HG03460 (cell line): ENCODE measurements at regions not wholly inside any gene's neighbourhood (a gene's known extent, or its start where the extent isn't known, plus 50 kb on each side); places are given as distances from the start of the nearest gene placed in this dataset.
"Not testable (repeated sequence)": the region's sequence is repeated elsewhere in the genome, so short reads cannot be mapped to it uniquely, and the experiment has no call there.

ENCODE experiments used
- ATAC-seq: cut with Tn5 transposase; IDR thresholded peaks from one replicate; pipeline ENCODE4 v1.9.1; 2021; ENCODE audit not compliant: unreplicated experiment

GRCh38 chr21:35982717-35983116 is 77.6 kb downstream of the SETD4 start:
- ATAC-seq = no peak

- ATAC-seq = no peak
Observed at GRCh38 chr21:35981514-35982070, 78.7 kb downstream of the SETD4 start.

- ATAC-seq = no peak
Observed at GRCh38 chr21:35980821-35981220, 79.5 kb downstream of the SETD4 start.

DNA sequence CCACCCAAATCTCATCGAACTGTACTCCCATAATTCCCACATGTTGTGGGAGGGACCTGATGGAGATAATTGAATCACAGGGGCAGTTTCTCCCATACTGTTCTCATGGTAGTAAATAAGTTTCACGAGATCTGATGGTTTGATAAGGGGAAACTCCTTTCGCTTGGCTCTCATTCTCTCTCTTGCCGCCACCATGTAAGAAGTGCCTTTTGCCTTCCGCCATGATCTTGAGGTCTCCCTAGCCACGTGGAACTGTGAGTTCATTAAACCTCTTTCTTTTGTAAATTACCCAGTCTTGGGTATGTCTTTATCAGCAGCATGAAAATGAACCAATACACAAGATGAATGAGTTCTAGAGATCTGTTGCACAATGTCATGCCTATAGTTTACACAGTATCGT is 82.5 kb downstream of the SETD4 start:
- not testable (repeated sequence) for ATAC-seq

GRCh38 chr21:35976929-35977328 is 83.4 kb downstream of the SETD4 start:
- no peak for ATAC-seq

- ATAC-seq = no peak
Observed at GRCh38 chr21:35976481-35976880, 83.8 kb downstream of the SETD4 start.

DNA sequence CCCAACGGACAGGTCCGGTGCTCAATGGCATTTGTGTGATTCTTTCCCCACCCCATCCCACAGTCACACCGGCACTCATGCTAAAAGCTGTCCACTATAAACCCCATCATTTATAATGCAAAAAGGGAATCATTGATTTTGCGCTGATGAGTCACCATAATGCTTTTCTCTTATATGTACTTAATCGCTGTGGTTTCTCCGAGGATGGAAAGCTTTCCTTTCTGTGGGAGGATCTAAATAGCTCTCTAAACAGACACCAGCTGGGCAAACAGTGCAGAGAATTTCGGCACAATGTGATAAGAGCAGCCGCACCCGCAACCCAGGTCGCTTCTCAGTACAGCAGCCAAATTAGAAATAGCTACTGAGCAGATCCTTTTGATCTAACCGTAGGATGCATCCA is 85.6 kb downstream of the SETD4 start:
- ATAC-seq = no peak

DNA sequence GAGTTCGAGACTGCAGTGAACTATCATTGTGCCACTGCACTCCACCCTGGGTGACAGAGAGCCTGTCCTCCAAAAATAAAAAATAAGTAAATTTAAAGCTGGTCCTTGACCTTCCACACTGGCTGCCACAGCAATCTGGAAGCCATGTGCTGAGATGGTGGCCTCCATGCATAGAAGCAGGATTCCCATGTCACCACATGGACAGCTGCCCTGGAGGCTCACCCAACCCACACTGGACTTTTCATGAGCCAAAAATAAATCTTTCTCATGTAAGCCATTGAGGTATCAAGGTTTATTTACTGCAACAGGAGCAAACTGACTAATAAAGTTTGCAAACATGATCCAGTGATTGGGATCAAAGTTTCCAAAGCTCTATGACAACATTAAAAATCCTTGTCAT is 88.5 kb downstream of the SETD4 start:
- ATAC-seq = no peak

GRCh38 chr21:35969281-35969680 is 91.0 kb downstream of the SETD4 start:
- ATAC-seq = no peak

- ATAC-seq = no peak
Observed at GRCh38 chr21:35968564-35968963, 91.8 kb downstream of the SETD4 start.

DNA sequence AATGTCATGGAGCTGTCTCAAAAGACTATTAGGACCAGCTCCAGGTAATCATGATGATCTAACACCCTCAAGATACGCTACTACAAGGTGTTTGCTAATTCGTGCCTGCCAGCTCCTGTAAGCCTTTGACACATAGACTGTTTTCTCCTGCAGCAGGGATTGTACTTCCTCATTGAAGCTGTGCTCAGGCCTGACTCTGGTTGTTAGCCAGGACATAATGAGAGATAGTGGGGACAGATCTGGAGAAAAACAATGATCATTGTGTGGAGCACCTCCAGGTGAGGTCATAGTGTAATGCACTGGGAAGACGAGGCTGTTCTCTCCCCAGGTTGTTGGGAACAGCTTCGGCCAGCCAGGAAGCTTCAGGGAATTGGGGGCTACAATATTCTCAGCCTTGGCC is 94.6 kb downstream of the SETD4 start:
- no peak for ATAC-seq

DNA sequence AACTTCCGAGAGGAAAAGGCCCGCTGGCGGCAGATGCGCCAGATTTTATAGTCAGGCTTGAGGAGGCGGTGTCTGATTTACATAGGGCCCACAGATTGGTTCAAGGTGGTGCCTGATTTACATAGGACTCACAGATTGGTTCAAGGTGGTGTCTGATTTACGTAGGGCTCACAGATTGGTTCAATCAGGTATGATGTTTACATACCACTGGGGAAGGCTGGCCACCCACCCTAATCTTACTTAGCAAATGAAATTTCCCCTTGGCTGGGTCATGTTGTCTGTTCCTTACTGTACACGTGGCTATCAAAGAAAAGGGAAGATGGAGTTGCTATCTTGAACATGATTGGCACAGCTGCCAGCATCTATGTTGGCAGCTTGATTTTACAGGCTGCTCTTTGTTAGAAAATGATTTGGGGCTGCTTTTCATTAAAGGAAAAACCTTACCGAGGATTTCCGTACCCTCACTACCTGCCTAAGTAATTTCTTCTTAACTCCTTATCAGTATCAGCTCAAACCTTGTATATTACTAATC is 96.3 kb downstream of the SETD4 start:
- no peak for ATAC-seq

DNA sequence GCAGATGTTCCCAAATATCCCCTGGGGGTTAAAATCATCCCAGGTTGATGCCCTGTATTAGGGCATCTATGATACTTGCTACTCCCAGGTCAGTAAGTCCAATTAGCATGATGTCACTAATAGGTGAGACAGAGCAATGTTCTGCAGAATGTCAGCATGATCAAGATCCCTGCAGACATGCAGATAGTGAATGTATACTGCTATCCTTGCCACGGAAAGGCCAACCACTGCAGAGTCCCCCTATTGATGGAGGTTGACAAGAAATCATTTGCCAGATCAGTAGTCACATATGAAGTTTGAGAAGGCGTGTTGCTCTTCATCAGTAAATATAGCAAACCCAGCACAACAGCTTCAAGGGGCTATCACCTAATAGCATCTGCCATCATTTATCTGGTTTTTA is 97.4 kb downstream of the SETD4 start:
- no peak for ATAC-seq

GRCh38 chr21:35954066-35954465 is 106.3 kb downstream of the SETD4 start:
- no peak for ATAC-seq

DNA sequence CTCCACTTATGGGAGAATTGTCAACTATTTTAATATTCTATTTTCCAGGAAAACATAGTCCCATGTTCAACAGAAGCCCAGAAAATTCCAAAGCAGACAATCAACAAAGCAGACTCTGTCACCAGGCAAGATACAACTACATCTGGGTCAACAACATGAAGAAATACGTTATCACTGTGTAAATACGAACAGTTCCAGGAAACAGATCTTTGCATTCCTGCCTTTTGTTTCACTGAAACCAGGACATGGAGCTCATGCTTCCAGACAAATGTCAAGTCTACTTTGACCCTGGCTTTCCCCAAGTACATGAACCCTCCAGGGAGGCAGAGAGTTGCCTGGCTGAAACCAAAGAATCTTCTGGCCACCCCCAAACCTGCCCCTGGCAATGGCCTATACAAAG is 106.7 kb downstream of the SETD4 start:
- ATAC-seq = no peak

GRCh38 chr21:35952651-35953340 is 107.5 kb downstream of the SETD4 start:
- no peak for ATAC-seq

GRCh38 chr21:35948982-35949381 is 111.3 kb downstream of the SETD4 start:
- no peak for ATAC-seq

DNA sequence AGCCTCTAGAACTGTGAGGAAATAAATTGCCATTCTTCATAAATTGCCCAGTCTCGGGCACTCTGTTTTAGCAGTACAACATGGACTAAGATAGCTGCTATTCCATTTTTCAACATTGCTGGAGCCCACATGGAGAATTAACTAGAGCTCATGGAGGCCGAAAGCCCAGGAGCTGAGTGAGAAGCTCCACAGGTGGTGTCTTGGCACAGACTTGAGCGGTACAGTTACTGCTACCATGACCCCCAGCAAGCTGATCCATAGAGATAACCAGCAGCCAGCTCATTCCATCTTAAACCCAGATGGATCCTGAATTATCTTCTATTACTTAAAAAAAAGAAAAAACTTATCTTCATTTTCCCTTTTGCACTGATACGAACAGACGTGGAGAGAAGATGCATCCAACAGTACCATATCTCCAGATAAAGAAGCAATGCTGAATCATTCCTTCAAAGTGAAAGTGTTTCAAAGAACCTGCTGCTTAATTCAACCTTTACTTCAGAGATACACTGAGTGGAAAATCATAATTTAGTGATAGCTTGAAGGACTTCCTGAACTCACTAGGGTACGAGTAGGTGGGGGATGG is 115.1 kb downstream of the SETD4 start:
- no peak for ATAC-seq

DNA sequence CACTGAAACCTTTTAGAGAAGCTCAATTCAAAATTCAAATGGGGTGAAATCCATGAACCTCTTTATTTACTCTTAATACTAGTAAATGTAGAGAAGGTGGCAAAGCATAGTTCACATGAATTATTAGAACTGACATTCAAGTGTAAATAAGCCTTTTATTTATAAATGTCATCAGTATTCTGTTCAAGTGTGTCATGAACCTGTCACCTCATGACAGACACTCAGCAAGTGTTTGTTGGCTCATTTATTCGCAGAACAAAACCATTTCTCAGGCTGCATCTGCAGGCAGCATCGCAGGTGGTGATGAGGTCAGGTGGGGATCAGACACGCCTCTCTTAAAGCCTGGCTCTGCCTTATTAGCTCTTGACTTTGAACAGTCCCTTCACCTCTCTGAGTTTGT is 116.6 kb downstream of the SETD4 start:
- ATAC-seq = no peak

DNA sequence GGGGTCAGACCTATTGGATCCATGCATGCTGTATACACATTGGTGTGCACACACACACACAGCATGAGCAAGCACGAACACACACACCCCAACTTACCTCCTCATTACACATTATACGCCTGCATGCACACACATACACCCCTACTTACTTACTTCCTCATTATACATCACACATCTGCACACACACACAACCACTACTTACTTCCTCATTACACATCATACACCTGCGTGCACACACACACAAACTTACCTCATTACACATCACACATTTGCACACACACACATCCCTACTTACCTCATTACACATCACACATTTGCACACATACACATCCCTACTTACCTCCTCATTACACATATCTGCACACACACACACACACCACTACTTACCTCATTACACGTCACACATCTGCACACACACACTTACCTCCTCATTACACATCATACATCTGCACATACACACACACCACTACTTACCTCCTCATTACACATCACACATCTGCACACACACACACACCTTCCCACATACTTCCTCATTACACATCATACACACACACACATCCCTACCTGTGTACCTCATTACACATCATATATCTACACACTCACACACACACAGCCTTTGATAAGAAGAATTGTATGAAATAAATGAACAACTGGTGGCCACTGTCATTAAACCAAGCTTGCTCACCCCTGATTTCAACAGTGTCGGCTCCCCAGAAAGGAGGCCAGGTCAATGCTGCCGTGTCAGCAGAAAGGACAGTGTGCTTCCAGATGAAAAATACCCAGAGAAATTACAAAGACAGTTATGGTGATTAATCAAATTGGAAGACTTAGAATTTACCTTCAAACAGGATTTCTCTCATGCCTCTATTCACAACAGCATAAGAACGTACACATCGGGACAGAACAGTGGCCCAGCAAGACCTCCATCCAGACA is 117.8 kb downstream of the SETD4 start:
- ATAC-seq = no peak
